Germinal center (tissue), 1 donor: ENCODE measurements at regions not wholly inside any gene's neighbourhood (a gene's known extent, or its start where the extent isn't known, plus 50 kb on each side); places are given as distances from the start of the nearest gene placed in this dataset.
"Not testable (repeated sequence)": the region's sequence is repeated elsewhere in the genome, so short reads cannot be mapped to it uniquely, and the experiment has no call there.

Experiments
- DNase-seq: peaks from one replicate; pipeline ENCODE4 v3.0.0; 2012; ENCODE audit warnings: mixed read lengths, low spot score

GRCh38 chr11:23484146-23484545 lies 623.9 kb upstream of the CCDC179 start:
- DNase-seq: not testable (repeated sequence)

- DNase-seq: not testable (repeated sequence)
Observed at GRCh38 chr11:23484618-23485017, 624.3 kb upstream of the CCDC179 start.

GRCh38 chr11:23490557-23491235 lies 630.4 kb upstream of the CCDC179 start:
- DNase-seq: no peak

- DNase-seq: no peak
Observed at GRCh38 chr11:23494981-23495380, 634.7 kb upstream of the CCDC179 start.

GRCh38 chr11:23496340-23496739 lies 636.1 kb upstream of the CCDC179 start:
- no peak for DNase-seq

GRCh38 chr11:23497040-23497439 lies 636.8 kb upstream of the CCDC179 start:
- no peak for DNase-seq

- no peak for DNase-seq
Observed at GRCh38 chr11:23502389-23502788, 642.1 kb upstream of the CCDC179 start.

GRCh38 chr11:23502826-23503225 lies 642.6 kb upstream of the CCDC179 start:
- no peak for DNase-seq

- DNase-seq: no peak
Observed at GRCh38 chr11:23509023-23509422, 648.7 kb upstream of the CCDC179 start.

GRCh38 chr11:23509821-23510220 lies 649.5 kb upstream of the CCDC179 start:
- no peak for DNase-seq

GRCh38 chr11:23519194-23519593 lies 658.9 kb upstream of the CCDC179 start:
- no peak for DNase-seq

- no peak for DNase-seq
Observed at GRCh38 chr11:23520226-23520960, 660.1 kb upstream of the CCDC179 start.

GRCh38 chr11:23536907-23537306 lies 676.6 kb upstream of the CCDC179 start:
- no peak for DNase-seq

GRCh38 chr11:23539556-23539955 lies 679.3 kb upstream of the CCDC179 start:
- no peak for DNase-seq

GRCh38 chr11:23540101-23540561 lies 679.9 kb upstream of the CCDC179 start:
- peak; percentile 33 for DNase-seq

- DNase-seq: no peak
Observed at GRCh38 chr11:23542189-23542588, 681.9 kb upstream of the CCDC179 start.

GRCh38 chr11:23542816-23543215 lies 682.5 kb upstream of the CCDC179 start:
- no peak for DNase-seq

- no peak for DNase-seq
Observed at GRCh38 chr11:23543651-23544222, 683.5 kb upstream of the CCDC179 start.

GRCh38 chr11:23551706-23552105 lies 691.4 kb upstream of the CCDC179 start:
- DNase-seq: no peak

- DNase-seq: no peak
Observed at GRCh38 chr11:23554002-23554401, 693.7 kb upstream of the CCDC179 start.

GRCh38 chr11:23555085-23555484 lies 694.8 kb upstream of the CCDC179 start:
- no peak for DNase-seq

- no peak for DNase-seq
Observed at GRCh38 chr11:23556163-23556750, 696.0 kb upstream of the CCDC179 start.

GRCh38 chr11:23563591-23563990 lies 703.3 kb upstream of the CCDC179 start:
- DNase-seq: no peak
